ENCODE measurements at regions not wholly inside any gene's neighbourhood (a gene's known extent, or its start where the extent isn't known, plus 50 kb on each side); places are given as distances from the start of the nearest gene placed in this dataset.

DNA sequence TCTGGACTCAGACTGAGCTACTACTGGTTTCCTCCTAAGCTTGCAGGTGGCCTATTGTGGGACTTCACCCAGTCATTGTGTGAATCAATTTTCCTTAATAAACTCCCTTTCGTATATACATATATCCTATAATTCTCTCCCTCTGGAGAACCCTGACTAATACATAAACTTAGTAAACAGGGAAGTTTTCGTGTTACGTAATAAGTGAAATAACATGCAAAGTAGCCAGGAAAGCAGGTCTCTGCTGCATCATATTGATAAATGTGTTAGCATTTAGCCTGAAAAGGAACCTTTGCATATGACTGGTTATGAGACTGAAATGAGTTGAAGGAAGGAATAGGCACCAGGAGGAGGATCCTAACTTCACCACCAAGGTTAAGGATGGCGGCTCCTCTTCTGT lies 527.2 kb upstream of the FAM98A start:
- DNase-seq: no peak

DNA sequence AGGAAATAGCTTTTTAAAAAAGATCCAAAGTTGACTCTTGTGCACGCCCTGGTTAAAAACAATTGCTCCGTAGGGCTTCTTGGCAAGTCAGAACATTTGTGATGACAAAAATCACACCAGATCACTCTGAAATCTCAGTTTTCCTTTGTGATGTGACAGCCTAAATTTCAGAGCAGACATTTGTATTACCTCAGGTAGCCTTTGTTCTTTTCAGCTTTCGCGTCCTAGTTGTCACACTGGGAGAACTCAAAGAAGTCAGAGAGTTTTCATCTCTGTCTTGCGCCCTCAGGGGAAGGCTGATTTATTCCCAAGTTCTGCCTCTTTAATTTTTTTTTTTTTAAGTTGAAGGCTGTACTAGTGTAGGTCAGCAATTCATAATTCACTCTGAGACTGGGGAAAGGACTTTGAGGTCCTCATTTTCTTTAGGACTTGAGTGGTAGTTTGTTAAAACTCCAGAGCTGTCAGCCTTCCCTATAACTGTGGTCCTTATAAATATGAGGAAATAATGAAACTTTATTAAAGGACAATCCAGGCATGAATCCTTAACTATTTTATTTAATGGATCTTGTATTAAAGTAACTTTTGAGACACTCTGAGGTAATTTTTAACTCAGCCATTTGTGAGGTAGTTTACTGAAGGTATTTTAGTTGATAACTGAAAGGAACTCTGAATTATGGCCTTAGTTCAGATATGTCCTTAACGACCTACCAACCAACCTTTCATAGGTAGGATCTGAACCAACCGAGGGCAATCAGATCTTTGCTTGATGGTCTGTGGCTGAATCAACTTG lies 525.1 kb upstream of the FAM98A start:
- no peak for DNase-seq

DNA sequence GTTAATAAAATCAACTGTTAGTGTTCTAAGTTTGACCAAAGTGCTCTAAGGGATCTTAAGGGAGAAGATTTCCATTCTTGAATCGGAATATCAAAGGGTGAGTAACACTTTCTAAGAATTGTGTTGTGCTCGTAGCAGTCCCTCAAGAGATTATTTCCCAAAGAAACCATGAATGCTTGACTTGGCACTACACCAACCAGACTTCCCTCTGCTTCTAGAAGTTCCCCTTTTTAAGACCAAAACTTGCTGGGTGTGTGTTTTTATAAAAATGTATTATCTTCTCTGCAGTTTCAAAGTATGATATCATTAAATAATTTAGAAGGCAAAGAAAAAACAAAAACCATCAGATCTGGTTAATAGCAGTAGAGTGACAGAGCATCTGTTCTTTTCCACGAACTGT lies 522.0 kb upstream of the FAM98A start:
- no peak for DNase-seq

DNA sequence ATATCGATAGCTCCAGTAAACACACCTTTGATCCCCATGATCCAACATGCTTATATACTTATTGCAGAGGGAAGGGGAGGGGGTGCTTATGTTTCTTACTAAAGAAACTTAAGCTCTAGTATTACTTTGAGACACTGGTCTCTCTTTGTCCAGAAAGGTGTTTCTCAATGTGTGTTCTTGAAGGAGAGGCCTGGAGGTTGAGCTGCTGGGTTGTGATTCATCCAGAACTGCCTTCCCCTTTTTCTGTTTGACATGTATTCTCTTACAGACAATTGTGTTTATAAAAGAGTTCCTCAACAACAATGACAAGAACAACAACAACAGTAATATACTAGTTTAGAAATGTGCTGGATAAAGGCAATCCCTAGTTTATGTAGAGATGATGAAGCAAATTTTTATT lies 516.0 kb upstream of the FAM98A start:
- DNase-seq: no peak

DNA sequence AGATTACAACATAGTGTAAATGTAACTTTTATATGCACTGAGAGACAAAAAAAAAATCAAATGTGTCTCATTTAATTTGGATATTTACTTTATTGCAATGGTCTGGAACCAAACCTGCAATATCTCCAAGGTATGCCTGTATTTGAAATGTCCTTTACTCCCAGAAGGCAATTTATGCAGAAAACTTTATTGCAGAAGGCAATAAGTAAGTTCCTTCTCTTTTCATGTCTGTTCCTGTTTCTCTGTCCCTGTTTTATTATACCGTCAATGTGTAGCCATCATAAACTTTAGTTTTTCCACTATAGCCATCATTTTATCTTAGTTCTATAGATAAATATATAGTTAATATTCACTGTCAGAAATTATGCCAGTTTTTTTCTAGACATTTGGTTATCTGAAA lies 513.1 kb upstream of the FAM98A start:
- DNase-seq: no peak

DNA sequence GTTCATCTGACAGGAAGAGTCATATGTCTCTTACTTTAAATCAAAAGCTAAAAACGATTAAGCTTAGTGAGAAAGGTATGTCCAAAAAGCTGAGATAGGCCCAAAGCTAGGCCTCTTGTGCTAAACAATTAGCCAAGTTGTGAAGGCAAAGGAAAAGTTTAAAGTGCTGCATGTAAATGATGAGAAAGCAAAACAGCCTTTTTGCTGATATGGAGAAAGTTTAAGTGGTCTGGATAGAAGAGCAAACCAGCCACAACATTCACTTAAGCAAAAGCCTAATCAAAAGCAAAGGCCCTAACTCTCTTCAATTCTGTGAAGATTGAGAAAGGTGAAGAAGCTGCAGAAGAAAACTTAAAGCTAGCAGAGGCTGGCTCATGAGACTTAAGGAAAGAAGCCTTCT lies 511.3 kb upstream of the FAM98A start:
- DNase-seq: no peak

DNA sequence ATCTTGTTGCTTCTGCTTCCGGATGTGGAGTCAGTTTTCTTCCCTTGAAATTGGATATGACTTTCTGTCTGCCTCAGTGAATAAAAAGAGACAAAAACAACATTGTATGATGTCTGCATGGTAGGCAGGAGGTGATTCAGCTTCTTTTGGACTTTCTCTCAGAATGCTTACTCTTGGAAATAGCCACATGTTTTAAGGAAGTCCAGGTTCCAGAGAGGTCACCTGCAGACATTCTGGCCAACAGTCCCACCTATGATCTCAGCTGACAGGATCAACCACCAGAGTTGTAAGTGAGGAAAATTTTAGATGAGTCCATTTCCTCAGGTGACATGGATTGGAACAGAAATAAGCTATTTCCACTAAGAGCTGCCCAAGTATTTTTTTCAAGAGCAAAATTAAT lies 508.7 kb upstream of the FAM98A start:
- DNase-seq: no peak

DNA sequence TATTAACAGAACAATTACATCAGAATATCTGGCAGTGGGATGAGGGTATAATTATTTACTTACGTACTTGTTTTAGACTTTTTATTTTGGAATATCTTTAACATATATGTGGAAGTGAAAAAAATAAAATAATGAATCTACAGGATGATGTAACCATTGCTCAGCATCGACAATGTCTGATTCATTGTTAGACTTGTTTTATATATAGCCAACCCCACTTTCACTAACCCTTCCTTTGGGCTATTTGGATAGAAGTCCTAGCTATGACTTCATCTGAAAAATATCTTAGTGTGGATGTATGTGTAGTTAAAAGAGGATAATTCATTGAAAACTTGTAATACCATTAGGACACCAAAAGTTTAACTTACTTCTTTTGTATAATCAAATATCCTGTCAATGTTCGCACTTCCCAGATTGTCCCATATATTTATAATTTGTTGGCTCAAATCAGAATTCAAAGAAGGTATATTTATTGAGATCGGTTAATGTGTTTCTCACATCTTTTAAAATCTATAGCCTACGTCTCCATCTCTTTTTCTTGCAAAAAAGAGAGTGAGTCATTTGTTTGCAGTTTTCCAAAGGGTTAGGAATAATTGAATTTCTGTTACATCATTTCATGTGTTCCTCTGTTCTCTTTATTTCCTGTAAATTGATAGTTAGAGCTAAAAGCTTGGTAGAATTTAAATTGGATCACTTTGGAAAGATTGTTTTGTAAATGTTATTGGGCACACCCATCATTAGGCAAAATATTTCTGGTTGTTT lies 506.1 kb upstream of the FAM98A start:
- DNase-seq: no peak

DNA sequence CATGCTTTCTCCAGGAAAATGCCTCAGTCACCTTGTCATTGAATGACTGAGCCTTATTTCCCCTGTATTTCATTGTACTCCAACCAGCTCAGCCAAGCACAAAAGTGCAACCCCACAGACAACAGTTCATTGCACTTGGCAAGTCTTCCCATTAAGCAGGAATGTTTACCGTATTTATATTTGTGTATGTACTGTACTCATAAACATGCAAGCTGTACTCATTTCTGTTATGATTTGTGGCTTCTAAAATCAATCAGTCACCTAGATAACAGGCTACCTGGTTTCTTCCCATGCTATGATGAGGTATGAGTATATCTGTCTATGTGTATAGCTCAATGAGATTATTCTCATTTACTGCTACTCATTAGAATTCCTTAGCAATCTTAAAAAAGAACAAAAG lies 505.5 kb upstream of the FAM98A start:
- DNase-seq: no peak

DNA sequence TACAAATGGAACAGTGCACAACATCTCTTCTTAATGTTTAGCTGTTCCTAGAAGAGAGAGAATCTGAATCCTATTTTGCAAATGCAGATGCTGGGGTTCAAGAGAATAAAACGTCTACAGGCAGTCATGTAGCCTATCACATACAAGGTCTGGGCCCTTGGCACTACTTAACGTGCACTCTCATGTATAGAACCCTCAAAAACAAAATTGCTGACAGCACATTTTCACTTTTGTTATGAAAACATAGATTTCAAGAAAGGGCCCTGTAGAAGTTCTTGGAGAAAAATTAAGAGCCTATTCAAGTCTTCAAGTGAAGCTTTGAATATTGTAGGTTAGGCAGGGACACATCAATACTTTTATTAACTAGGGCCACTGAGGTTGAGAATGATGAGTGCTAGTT lies 504.3 kb upstream of the FAM98A start:
- DNase-seq: no peak

DNA sequence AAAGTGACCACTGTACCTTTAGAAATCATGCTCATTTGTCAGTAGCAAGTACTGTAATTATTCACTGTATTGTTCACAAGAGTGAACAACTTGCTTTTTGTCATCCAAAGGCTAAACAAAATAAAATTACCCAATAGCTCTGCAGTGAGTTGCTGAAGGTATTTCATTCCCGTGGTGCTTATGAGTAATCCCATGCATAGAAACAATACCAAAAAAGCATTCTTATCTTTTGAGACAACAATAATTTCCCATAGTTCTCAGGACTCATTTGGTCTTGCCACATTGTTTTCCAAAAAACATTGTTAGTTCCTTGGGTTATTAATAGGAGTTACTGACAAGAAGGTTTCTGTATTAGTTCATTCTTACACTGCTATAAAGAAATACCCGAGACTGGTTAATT lies 503.2 kb upstream of the FAM98A start:
- DNase-seq: no peak

DNA sequence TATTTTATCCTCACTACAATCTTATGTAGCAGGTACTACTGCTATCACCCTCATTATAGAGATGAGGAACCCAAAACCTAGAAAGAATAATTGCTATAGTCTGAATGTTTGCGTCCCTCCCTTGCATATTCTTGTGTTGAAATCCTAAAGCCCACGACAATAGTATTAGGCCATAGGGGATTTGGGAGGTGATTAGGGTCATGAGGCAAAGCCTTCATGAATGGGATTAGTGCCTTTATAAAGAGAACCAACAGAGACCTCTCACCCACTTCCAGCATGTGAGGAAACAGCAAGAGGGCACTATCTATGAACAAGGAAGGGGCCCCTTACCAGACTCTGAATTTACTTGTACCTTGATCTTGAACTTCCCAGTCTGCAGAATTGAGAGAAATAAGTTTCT lies 500.3 kb upstream of the FAM98A start:
- no peak for DNase-seq

DNA sequence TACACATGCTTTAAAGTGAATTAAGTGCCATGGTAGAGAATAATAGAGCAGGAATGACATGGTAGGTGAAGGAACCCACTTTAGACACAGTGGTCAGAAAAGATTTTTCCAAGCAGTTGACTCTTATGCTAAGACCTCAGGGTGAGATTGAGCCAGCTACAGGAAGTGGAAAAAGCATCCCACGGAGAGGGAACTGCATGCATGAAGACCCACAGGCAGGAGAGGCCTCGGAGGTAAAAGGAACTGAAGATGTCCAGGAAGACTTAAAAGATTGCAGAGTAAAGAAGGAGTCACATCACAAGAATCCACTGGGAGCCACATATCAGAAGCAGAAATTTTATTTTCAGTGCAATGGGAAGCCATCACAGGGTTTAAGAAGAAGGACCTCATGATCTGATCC lies 499.2 kb upstream of the FAM98A start:
- no peak for DNase-seq

DNA sequence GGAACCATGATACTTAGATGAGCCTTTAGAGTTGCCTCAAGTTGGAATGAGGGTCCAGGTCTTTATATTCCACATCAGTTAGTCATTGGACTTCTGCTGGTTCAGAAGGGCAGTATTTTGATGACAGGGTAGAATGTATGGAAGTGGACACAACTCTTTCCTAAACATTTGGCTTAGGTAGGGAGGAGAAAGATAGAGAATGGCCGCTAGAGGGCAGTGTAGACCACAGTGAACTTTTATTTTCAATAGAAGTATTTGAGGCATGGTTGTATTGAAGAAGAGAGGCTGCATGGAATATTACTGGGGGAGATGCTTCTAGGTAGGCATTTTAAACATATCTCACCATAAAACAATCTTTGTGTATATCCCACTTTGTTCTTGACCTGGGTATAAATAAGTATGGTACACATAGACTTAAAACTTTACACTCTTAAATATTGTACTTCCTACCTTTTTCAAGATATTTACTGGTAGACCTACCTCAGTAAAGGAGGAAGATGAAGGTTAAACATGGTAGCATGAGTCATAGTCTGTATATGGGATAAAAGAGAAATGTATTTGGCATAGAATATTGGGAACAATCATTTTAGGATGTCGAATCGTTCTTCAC lies 497.6 kb upstream of the FAM98A start:
- DNase-seq: peak; percentile 23 to 75 (median 31)

DNA sequence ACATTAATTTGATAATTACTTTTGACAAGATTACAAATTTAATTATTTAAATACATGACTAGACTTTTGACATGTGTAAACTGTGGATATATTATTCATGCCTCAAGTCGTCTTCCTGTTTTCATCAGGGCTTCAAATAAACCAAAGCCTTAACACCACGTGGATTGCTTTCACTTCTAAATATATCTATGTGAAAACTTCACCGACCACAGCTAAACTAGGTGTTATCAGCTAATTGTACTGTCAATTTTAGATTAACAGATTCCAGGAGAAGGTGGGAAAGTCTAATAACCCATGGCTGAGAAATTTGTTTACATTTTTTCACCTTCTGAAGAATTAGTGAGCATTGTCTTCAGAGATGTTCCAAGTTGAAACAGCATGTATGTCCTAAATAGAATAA lies 494.7 kb upstream of the FAM98A start:
- DNase-seq: no peak

DNA sequence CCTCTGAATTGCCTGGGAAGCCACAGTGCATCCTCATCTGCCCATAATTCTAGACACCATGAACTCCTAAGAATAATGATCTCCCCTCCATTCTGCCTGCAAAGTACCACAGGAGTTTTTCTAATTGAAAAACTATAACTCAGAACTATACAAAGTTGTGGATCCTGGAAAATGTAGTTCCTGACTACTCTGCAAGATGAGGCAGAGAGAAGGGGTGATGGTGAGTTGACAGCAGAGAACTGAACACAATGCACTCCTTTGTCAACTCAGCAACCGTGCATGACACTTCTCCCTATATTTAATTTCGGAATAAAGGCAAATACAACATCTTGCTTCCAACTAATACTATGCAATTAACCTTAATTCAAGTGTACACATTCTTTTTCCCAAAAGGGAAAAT lies 471.1 kb upstream of the FAM98A start:
- no peak for DNase-seq

DNA sequence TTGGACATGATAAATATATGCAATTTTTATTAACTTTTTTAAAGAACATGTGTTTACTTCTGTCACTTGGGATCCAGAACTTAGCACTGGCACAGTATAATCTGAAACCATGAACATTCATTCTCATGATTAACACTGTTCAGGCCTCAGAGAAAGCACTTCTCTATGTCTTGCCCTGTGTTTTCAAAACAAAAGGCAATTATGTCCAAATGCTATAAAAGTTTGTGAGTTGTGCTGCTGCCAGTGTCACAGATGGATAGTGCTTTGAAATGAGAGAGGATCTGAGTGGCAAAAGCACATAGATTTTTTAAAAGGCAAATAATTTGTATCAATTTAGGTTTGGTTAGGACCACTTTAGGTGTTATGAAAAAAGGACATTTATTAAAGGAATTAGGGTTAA lies 470.5 kb upstream of the FAM98A start:
- DNase-seq: no peak

DNA sequence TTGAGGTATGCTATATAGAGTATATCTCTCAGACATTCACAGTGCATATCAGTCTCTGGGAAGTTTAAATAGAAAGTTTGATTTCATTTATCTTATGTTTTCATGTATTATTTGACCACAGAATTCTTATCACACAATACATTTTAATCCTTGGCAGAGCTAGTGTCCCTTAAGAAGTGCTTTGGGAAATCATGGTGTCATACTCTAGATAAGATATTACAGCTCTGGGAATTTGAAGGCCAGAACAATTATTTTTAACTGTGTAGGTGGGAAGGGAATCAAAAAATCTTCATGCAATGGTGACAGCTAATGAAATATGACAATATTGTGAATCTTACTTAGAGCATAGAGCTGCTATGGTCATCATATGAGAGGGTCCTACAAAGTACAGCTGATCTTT lies 451.3 kb upstream of the FAM98A start:
- no peak for DNase-seq

DNA sequence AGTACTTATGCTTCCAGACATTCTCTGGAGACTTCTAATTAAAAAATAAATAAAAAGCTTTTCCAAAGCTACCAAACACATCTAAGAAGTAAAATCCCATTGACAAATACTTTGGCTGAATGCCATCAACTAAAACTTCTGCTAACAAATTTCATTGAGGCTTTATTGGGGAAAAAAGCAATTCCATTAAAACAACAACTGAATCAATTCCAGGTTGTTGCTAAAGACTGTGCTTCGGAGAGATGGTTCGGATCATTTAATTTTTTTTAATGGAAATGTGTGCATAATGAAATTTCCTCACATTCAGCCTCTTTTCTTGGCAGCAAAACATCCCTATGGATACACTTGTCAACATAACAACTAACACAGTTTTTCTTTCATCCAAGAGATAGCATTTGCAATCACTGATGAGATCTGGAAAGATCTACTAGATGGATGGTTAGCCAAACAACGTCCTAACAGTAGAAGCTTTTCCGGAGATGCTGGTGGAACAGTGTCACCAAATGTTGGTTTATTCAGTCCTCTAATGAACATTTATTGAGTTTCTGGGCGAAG lies 446.1 kb upstream of the FAM98A start:
- DNase-seq: no peak

DNA sequence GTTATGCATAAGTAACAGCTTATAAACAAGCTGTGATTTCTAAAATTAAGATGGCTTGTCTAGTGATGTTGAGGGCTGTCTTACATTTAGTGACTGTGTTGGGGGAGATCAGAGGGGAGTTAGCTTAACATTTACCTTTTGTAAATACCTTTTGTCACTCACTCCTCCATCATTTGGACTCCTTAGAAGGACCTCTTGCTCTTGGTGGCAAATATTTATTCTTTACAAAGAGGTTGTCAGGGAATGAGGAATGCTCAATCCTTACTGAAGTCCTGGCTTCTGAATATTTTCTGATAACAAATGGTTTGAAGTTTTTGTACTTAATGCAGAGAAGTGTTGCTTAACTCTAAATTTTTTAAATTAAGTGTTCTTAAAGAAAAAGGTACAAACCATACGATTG lies 438.8 kb upstream of the FAM98A start:
- no peak for DNase-seq

DNA sequence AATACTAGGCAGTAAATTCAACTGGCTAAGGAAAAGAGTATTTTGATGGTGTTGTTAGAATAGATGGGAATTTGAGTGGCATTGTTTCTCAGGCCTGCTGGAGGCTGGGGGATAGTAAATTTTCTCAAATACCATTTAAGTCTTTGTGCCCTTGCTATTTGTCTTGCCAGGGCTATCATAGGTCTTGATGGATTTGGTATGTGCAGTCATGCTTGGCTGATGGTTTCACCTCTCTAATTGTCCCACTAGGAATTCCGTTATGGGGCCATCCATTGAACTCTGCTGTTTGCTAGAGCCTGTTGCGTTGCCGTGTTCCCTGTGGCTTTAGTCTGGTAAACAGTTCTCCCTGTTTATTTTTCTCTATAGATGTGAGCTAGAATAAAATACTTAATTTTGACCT lies 438.1 kb upstream of the FAM98A start:
- DNase-seq: no peak

DNA sequence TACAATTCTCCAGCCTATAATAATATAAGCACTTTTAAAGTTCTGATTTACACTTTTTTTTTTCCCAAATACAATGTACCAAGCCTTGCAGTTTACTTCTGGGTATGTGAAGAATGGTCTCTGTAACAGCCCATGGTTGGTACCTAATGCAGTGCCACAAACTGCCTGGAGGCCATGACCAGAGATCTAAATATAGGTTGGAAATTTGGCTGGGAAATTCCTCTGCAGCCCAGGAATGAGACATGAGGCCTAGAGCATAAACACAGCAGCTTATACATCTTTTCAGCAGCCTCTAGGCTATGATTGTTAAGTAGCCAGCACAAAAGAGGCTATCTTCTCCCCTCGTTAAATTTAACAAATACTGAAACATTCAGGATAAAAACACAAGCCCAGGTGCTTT lies 432.0 kb upstream of the FAM98A start:
- no peak for DNase-seq

DNA sequence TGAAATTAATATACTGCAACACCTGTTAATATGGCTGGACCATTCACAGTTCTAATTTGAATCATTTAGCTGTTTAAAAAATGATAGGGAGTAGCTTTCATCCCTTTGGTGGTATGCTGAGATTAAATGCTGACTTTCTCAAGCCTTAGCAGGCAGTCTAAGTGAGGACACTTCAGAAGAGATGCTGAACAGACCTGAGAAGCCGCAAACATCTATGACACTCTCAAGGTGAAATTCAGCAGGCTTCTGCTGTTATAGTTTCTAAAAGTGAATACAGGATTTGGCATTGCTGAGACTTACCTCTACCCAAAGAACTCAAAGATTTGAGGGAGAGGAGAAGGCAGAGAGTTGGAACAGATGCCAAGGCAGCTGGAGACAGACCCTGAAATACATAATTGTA lies 431.2 kb upstream of the FAM98A start:
- DNase-seq: no peak

DNA sequence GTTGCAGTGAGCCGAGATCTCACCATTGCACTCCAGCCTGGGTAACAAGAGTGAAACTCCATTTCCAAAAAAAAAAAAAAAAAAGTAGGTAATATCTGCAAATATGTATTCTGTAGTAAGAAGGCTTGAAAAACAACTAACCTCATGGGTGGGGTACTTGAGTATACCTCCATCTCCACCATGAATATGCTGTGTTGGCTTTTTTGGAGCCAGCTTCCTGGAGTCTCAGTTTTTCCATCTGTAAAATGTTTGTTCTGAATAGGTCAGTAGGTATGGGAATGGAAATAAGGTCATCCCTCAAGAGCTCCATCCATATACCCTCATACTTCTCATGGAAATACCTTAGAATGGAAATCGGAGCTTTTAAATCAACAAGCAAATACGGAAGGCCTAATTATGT lies 430.0 kb upstream of the FAM98A start:
- DNase-seq: no peak

Measured in NCI-H1417 (cell line).